ENCODE measurements at regions not wholly inside any gene's neighbourhood (a gene's known extent, or its start where the extent isn't known, plus 50 kb on each side); places are given as distances from the start of the nearest gene placed in this dataset.

DNA sequence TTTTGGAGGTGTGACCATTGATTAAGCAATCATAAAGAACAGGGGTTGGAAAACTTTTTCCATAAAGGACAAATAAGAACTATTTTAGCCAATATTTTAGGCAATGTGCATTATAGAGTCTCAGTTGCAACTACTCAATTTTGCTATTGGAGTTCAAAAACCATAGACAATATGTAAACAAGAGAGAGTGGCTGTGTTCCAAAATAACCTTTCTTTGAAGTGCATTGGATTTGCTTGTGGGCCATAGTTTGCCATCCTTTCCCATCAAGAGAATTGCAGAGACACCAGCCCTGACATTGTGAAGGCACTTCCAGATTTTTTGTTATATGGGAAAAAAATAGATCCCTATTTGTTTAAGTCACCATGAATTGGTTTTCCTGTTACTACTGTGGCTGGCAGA, 63.3 kb upstream of the LARGE1 start:
- H3K27me3 ChIP-seq (ENCODE audit: insufficient read depth, low read length) = no peaks in the 10 kb centered on the region
- TF ChIP-seq RAD21 (IDR thresholded peaks at IDR 0.05; ENCODE audit: low read depth) (no peak), YY1 (IDR thresholded peaks at IDR 0.05; ENCODE audit: extremely low read depth, insufficient replicate concordance, low read depth, low read length) (no peak), CBX3 (IDR thresholded peaks at IDR 0.05; ENCODE audit: low read depth) (no peak), EZH2phosphoT487 (IDR thresholded peaks at IDR 0.05; ENCODE audit: borderline replicate concordance) (no peak)
- no peak overlapping the region for H3K27ac ChIP-seq (ENCODE audit: low read depth, low read length)
- no peaks in the 10 kb centered on the region for H4K20me1 ChIP-seq (ENCODE audit: insufficient read depth)
- CTCF ChIA-PET = no interaction called here
- H3K9me3 ChIP-seq (ENCODE audit: control insufficient read depth in 1 of 2, insufficient read depth in 1 of 2, low read depth in 1 of 2, low read length in 2 of 2) = peaks cover 8 to 25% of the 10 kb centered on the region in 2 experiments; a peak in 2 of 4 replicates
- no peaks in the 10 kb centered on the region for H3K79me2 ChIP-seq (ENCODE audit: insufficient read depth, low read length)
- H3K9me2 ChIP-seq (ENCODE audit: insufficient read depth) = no peaks in the 10 kb centered on the region
- H3K4me2 ChIP-seq (ENCODE audit: low read length) = no peak overlapping the region
- POLR2A ChIA-PET = no interaction called here
- intact Hi-C loops (cut with micrococcal nuclease) = no loop called here
- no peak for ATAC-seq
- no peak for DNase-seq (ENCODE audit: low read depth, low spot score)
- no peak overlapping the region for H2AFZ ChIP-seq (ENCODE audit: low read depth, low read length, poor library complexity, severe bottlenecking)
- H3K9ac ChIP-seq (ENCODE audit: low read length) = no peak overlapping the region
- no peaks in the 10 kb centered on the region for H3K4me1 ChIP-seq (ENCODE audit: control insufficient read depth in 1 of 2, insufficient read depth in 2 of 2, low read length in 2 of 2)
- H3K36me3 ChIP-seq (ENCODE audit: control insufficient read depth in 1 of 2, insufficient read depth in 2 of 2, low read length in 2 of 2) = no peaks in the 10 kb centered on the region
- H3K4me3 ChIP-seq (replicated peaks in 1 of 2; ENCODE audit: low read depth in 1 of 2, low read length in 2 of 2) = no peak overlapping the region
- RAD21 ChIA-PET (ENCODE audit: low non-redundant PET in 1 of 2, low total read pairs in 2 of 2, uncharacterized antibody in 2 of 2, unreplicated experiment in 2 of 2) = no interaction called here
- BruUV-seq (replicated peaks) = no TSS peak

DNA sequence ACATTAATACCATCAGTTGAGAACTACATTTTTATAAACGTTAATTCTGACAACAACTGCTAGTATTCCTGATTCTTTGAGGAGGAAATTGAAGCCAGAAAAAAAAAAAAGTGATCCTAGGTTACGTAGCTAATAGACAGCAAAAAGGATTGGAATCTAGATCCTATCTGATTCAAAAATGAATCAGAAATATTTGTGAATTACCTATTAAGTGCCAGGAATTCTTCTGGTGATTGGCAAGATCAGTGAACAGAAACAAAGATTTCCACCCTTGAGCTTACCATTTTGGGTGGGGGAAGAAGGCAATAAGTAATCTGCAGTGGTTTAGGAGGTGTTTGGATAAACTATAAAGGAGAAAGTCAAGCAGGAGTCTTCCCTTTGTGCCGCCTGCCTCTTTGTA, 63.9 kb upstream of the LARGE1 start:
- BruUV-seq (replicated peaks) = no TSS peak
- ATAC-seq = no peak

More for the DNA sequence above, 63.9 kb upstream of the LARGE1 start:
- H3K79me2 ChIP-seq (ENCODE audit: insufficient read depth, low read length) = no peaks in the 10 kb centered on the region
- H2AFZ ChIP-seq (ENCODE audit: low read depth, low read length, poor library complexity, severe bottlenecking) = no peak overlapping the region
- ChIA-PET POLR2A (no interaction called here), CTCF (no interaction called here), RAD21 (ENCODE audit: low non-redundant PET in 1 of 2, low total read pairs in 2 of 2, uncharacterized antibody in 2 of 2, unreplicated experiment in 2 of 2) (no interaction called here)
- H3K9ac ChIP-seq (ENCODE audit: low read length) = no peak overlapping the region
- intact Hi-C loops (cut with micrococcal nuclease) = no loop called here
- no peaks in the 10 kb centered on the region for H3K27me3 ChIP-seq (ENCODE audit: insufficient read depth, low read length)
- no peaks in the 10 kb centered on the region for H4K20me1 ChIP-seq (ENCODE audit: insufficient read depth)
- H3K36me3 ChIP-seq (ENCODE audit: control insufficient read depth in 1 of 2, insufficient read depth in 2 of 2, low read length in 2 of 2) = no peaks in the 10 kb centered on the region
- no peaks in the 10 kb centered on the region for H3K9me2 ChIP-seq (ENCODE audit: insufficient read depth)
- H3K4me3 ChIP-seq (replicated peaks in 1 of 2; ENCODE audit: low read depth in 1 of 2, low read length in 2 of 2) = no peak overlapping the region
- peaks cover 8 to 25% of the 10 kb centered on the region in 2 experiments; a peak in 2 of 4 replicates for H3K9me3 ChIP-seq (ENCODE audit: control insufficient read depth in 1 of 2, insufficient read depth in 1 of 2, low read depth in 1 of 2, low read length in 2 of 2)
- H3K4me2 ChIP-seq (ENCODE audit: low read length) = no peak overlapping the region
- no peaks in the 10 kb centered on the region for H3K4me1 ChIP-seq (ENCODE audit: control insufficient read depth in 1 of 2, insufficient read depth in 2 of 2, low read length in 2 of 2)
- TF ChIP-seq CEBPB (IDR thresholded peaks at IDR 0.05; ENCODE audit: low read depth) (no peak), SRF (IDR thresholded peaks at IDR 0.05; ENCODE audit: low read depth) (no peak), EZH2phosphoT487 (IDR thresholded peaks at IDR 0.05; ENCODE audit: borderline replicate concordance) (no peak), SIN3A (IDR thresholded peaks at IDR 0.05; ENCODE audit: low read depth) (no peak), ELF1 (IDR thresholded peaks at IDR 0.05; ENCODE audit: borderline replicate concordance, low read depth) (no peak), TCF7L2 (IDR thresholded peaks at IDR 0.05; ENCODE audit: borderline replicate concordance, extremely low read depth, insufficient read depth, insufficient read length) (no peak), CBX3 (IDR thresholded peaks at IDR 0.05; ENCODE audit: low read depth) (no peak), ZNF274 (IDR thresholded peaks at IDR 0.05; ENCODE audit: low read depth, low read length) (no peak), ZFX (IDR thresholded peaks at IDR 0.05) (no peak), EGR1 (IDR thresholded peaks at IDR 0.05; ENCODE audit: low read depth) (no peak), POLR2A (IDR thresholded peaks at IDR 0.05; ENCODE audit: borderline replicate concordance, extremely low read depth, insufficient read depth, insufficient read length) (no peak), POLR2AphosphoS5 (IDR thresholded peaks at IDR 0.05; ENCODE audit: low read depth, low read length) (no peak)
- TF ChIP-seq, protein P1, sequence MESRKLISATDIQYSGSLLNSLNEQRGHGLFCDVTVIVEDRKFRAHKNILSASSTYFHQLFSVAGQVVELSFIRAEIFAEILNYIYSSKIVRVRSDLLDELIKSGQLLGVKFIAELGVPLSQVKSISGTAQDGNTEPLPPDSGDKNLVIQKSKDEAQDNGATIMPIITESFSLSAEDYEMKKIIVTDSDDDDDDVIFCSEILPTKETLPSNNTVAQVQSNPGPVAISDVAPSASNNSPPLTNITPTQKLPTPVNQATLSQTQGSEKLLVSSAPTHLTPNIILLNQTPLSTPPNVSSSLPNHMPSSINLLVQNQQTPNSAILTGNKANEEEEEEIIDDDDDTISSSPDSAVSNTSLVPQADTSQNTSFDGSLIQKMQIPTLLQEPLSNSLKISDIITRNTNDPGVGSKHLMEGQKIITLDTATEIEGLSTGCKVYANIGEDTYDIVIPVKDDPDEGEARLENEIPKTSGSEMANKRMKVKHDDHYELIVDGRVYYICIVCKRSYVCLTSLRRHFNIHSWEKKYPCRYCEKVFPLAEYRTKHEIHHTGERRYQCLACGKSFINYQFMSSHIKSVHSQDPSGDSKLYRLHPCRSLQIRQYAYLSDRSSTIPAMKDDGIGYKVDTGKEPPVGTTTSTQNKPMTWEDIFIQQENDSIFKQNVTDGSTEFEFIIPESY (IDR thresholded peaks at IDR 0.05; ENCODE audit: extremely low read depth, insufficient replicate concordance, low read length) = no peak
- no peak for DNase-seq (ENCODE audit: low read depth, low spot score)
- no peak overlapping the region for H3K27ac ChIP-seq (ENCODE audit: low read depth, low read length)
